ENCODE measurements at regions not wholly inside any gene's neighbourhood (a gene's known extent, or its start where the extent isn't known, plus 50 kb on each side); places are given as distances from the start of the nearest gene placed in this dataset.

GRCh38 chr5:166062094-166062493 lies 2229.4 kb upstream of the WWC1 start:
- DNase-seq (no peak), ATAC-seq (no peak)
- intact Hi-C loops (cut with DNase I) = no loop called here

- DNase-seq (no peak), ATAC-seq (no peak)
- intact Hi-C loops (cut with DNase I) = no loop called here
These were observed 2228.7 kb upstream of the WWC1 start for GRCh38 chr5:166062719-166063118.

GRCh38 chr5:166063261-166063660 lies 2228.2 kb upstream of the WWC1 start:
- ATAC-seq = no peak
- intact Hi-C loops (cut with DNase I) = no loop called here
- no peak for DNase-seq

GRCh38 chr5:166068547-166069335 lies 2222.7 kb upstream of the WWC1 start:
- DNase-seq = no peak
- intact Hi-C loops (cut with DNase I) = no loop called here
- ATAC-seq = no peak

- ATAC-seq (no peak), DNase-seq (no peak)
- intact Hi-C loops (cut with DNase I) = no loop called here
These were observed 2217.4 kb upstream of the WWC1 start for GRCh38 chr5:166073901-166074581.

GRCh38 chr5:166074582-166075481 lies 2216.6 kb upstream of the WWC1 start:
- intact Hi-C loops (cut with DNase I) = no loop called here
- no peak for DNase-seq
- no peak for ATAC-seq

GRCh38 chr5:166083183-166083959 lies 2208.1 kb upstream of the WWC1 start:
- no peak for DNase-seq
- ATAC-seq = no peak
- intact Hi-C loops (cut with DNase I) = no loop called here

- no peak for DNase-seq
- ATAC-seq = no peak
- intact Hi-C loops (cut with DNase I) = no loop called here
These were observed 2204.9 kb upstream of the WWC1 start for GRCh38 chr5:166086568-166086967.

- no peak for ATAC-seq
- intact Hi-C loops (cut with DNase I) = no loop called here
- no peak for DNase-seq
These were observed 2202.9 kb upstream of the WWC1 start for GRCh38 chr5:166088389-166089039.

GRCh38 chr5:166091931-166092330 lies 2199.5 kb upstream of the WWC1 start:
- ATAC-seq = no peak
- intact Hi-C loops (cut with DNase I) = no loop called here
- no peak for DNase-seq

- intact Hi-C loops (cut with DNase I) = no loop called here
- DNase-seq = no peak
- no peak for ATAC-seq
These were observed 2198.1 kb upstream of the WWC1 start for GRCh38 chr5:166093312-166093711.

- DNase-seq (no peak), ATAC-seq (no peak)
- intact Hi-C loops (cut with DNase I) = no loop called here
These were observed 2188.5 kb upstream of the WWC1 start for GRCh38 chr5:166102947-166103346.

GRCh38 chr5:166111021-166111420 lies 2180.4 kb upstream of the WWC1 start:
- ATAC-seq = no peak
- intact Hi-C loops (cut with DNase I) = no loop called here

GRCh38 chr5:166117072-166118066 lies 2174.1 kb upstream of the WWC1 start:
- intact Hi-C loops (cut with DNase I) = no loop called here
- ATAC-seq = peak in 1 of 2 donors; percentile 73
- DNase-seq = no peak

More at GRCh38 chr5:166111021-166111420, 2180.4 kb upstream of the WWC1 start:
- no peak for DNase-seq

- intact Hi-C loops (cut with DNase I) = no loop called here
- no peak for ATAC-seq
- DNase-seq = no peak
These were observed 2171.9 kb upstream of the WWC1 start for GRCh38 chr5:166119506-166119905.

- ATAC-seq (no peak), DNase-seq (no peak)
- intact Hi-C loops (cut with DNase I) = no loop called here
These were observed 2167.7 kb upstream of the WWC1 start for GRCh38 chr5:166123717-166124116.

- no peak for DNase-seq
- intact Hi-C loops (cut with DNase I) = no loop called here
- ATAC-seq = no peak
These were observed 2163.5 kb upstream of the WWC1 start for GRCh38 chr5:166127766-166128570.

All from left cardiac atrium (tissue), 4 donors.